Aorta (tissue), 5 donors: ENCODE measurements at regions not wholly inside any gene's neighbourhood (a gene's known extent, or its start where the extent isn't known, plus 50 kb on each side); places are given as distances from the start of the nearest gene placed in this dataset.

Experiments used
- ATAC-seq: fragments of 200-7000 bp; cut with Tn5 transposase; one replicate; pipeline ENCODE4 v1.9.1; 2022; ENCODE audit warnings: moderate library complexity; ENCODE audit not compliant: low FRiP score
- DNase-seq, 2 donors: peaks; one replicate each; pipeline ENCODE4 v3.0.0-alpha.2; 2020
- H3K27ac ChIP-seq, 2 donors: one replicate each; pipeline ENCODE4 v1.5.1; 2013; ENCODE audit warnings: low read length in 2 of 2, mild to moderate bottlenecking in 2 of 2, moderate library complexity in 2 of 2, control low read depth in 1 of 2, inconsistent platforms in 1 of 2, low read depth in 1 of 2
- H3K27me3 ChIP-seq, 2 donors: one replicate each; pipeline ENCODE4 v1.6.1; 2013; ENCODE audit warnings: control low read depth in 1 of 2, low read length in 1 of 2, mild to moderate bottlenecking in 1 of 2, moderate library complexity in 1 of 2; ENCODE audit not compliant: insufficient read depth in 2 of 2, control insufficient read depth in 1 of 2
- H3K36me3 ChIP-seq, 2 donors: one replicate each; pipeline ENCODE4 v1.6.1; 2013; ENCODE audit warnings: control low read depth in 1 of 2, low read length in 1 of 2, mild to moderate bottlenecking in 1 of 2; ENCODE audit not compliant: insufficient read depth in 2 of 2, control insufficient read depth in 1 of 2
- H3K4me1 ChIP-seq, 2 donors: one replicate each; pipeline ENCODE4 v1.6.1; 2013; ENCODE audit warnings: low read length in 2 of 2, control low read depth in 1 of 2, mild to moderate bottlenecking in 1 of 2, moderate library complexity in 1 of 2; ENCODE audit not compliant: insufficient read depth in 2 of 2, control insufficient read depth in 1 of 2
- H3K4me3 ChIP-seq, 2 donors: one replicate each; pipeline ENCODE4 v1.5.1; 2013; ENCODE audit warnings: low read length in 2 of 2, control low read depth in 1 of 2, mild to moderate bottlenecking in 1 of 2
- H3K9me3 ChIP-seq: one replicate; pipeline ENCODE4 v1.6.1; 2013; ENCODE audit warnings: mild to moderate bottlenecking, low read length; ENCODE audit not compliant: control insufficient read depth
- WGBS, 2 donors: extraction: QIAGEN DNeasy Blood & Tissue Kit; methylation state at CpG; one replicate each; pipeline ENCODE4 v1.1.7; 2013; 5-methylcytosine and 5-hydroxymethylcytosine counted together
- intact Hi-C, 2 donors: fragments of 100-400 bp; cut with DNase I; formaldehyde crosslinking; loops; one replicate each; pipeline versions ENCODE4 v1.14.2 to v1.15.0; 2022
- donor health status: healthy with polysubstance abuse.
- donor health status: Bipolar disorder and iron deficiency.
- donor health status: DM: no; HTN: no; CAD: no.
- donor health status: DM: no; HTN: no; CAD: no.
- donor health status: DM: yes; HTN: yes; CAD: no.

GRCh38 chr5:28216939-28217360, 1178.6 kb upstream of the CDH9 start:
- ATAC-seq: no peak
- Histone ChIP-seq H3K36me3 (no peaks in the 10 kb centered on the region), H3K4me1 (no peaks in the 10 kb centered on the region), H3K27ac (no peak overlapping the region), H3K27me3 (no peaks in the 10 kb centered on the region), H3K9me3 (no peaks in the 10 kb centered on the region), H3K4me3 (no peak overlapping the region)
- 83 to 85% methylated on average over 2 of the region's 2 CpGs for WGBS, 2 donors
- DNase-seq: no peak
- intact Hi-C loops: no loop called here

- intact Hi-C loops: no loop called here
- H3K4me3 ChIP-seq: no peak overlapping the region
- ATAC-seq: no peak
Measured at GRCh38 chr5:28215091-28215490, 1176.7 kb upstream of the CDH9 start.

GRCh38 chr5:28214292-28214691, 1175.9 kb upstream of the CDH9 start:
- intact Hi-C loops: no loop called here
- Histone ChIP-seq H3K36me3 (no peaks in the 10 kb centered on the region), H3K4me1 (no peaks in the 10 kb centered on the region), H3K9me3 (no peaks in the 10 kb centered on the region), H3K4me3 (no peak overlapping the region), H3K27me3 (no peaks in the 10 kb centered on the region), H3K27ac (no peak overlapping the region)
- DNase-seq (no peak), ATAC-seq (no peak)
- 82 to 91% methylated on average over 3 of the region's 3 CpGs for WGBS, 2 donors

More at GRCh38 chr5:28215091-28215490, 1176.7 kb upstream of the CDH9 start:
- no peaks in the 10 kb centered on the region for H3K27me3 ChIP-seq
- no peaks in the 10 kb centered on the region for H3K4me1 ChIP-seq
- no peaks in the 10 kb centered on the region for H3K36me3 ChIP-seq
- no peak for DNase-seq
- H3K9me3 ChIP-seq: no peaks in the 10 kb centered on the region
- H3K27ac ChIP-seq: no peak overlapping the region

GRCh38 chr5:28208356-28208755, 1170.0 kb upstream of the CDH9 start:
- ATAC-seq: no peak
- DNase-seq: no peak
- peaks cover 1% of the 10 kb centered on the region for H3K9me3 ChIP-seq
- intact Hi-C loops: no loop called here
- WGBS, 2 donors: 88 to 91% methylated on average over 1 of the region's 1 CpG
- H3K4me3 ChIP-seq: no peak overlapping the region
- H3K27me3 ChIP-seq: no peaks in the 10 kb centered on the region
- H3K36me3 ChIP-seq: no peaks in the 10 kb centered on the region
- no peaks in the 10 kb centered on the region for H3K4me1 ChIP-seq
- H3K27ac ChIP-seq: no peak overlapping the region

GRCh38 chr5:28190011-28190410, 1151.6 kb upstream of the CDH9 start:
- no peaks in the 10 kb centered on the region for H3K36me3 ChIP-seq
- intact Hi-C loops: no loop called here
- no peak for ATAC-seq
- H3K4me1 ChIP-seq: no peaks in the 10 kb centered on the region
- H3K4me3 ChIP-seq: no peak overlapping the region
- no peak for DNase-seq
- no peak overlapping the region for H3K27ac ChIP-seq
- WGBS, 2 donors: 35 to 43% methylated on average over 2 of the region's 2 CpGs
- no peaks in the 10 kb centered on the region for H3K9me3 ChIP-seq
- H3K27me3 ChIP-seq: no peaks in the 10 kb centered on the region

GRCh38 chr5:28174691-28175090, 1136.3 kb upstream of the CDH9 start:
- no peak for ATAC-seq
- intact Hi-C loops: no loop called here
- H3K4me3 ChIP-seq: no peak overlapping the region
- H3K9me3 ChIP-seq: peaks cover 2% of the 10 kb centered on the region
- no peak overlapping the region for H3K27ac ChIP-seq
- no peaks in the 10 kb centered on the region for H3K27me3 ChIP-seq
- no peaks in the 10 kb centered on the region for H3K36me3 ChIP-seq
- H3K4me1 ChIP-seq: no peaks in the 10 kb centered on the region
- DNase-seq: no peak

- H3K4me1 ChIP-seq: no peaks in the 10 kb centered on the region
- H3K9me3 ChIP-seq: no peaks in the 10 kb centered on the region
- ATAC-seq (no peak), DNase-seq (no peak)
- no peaks in the 10 kb centered on the region for H3K27me3 ChIP-seq
- no peaks in the 10 kb centered on the region for H3K36me3 ChIP-seq
- WGBS, 2 donors: 43 to 51% methylated on average over 5 of the region's 5 CpGs
- no peak overlapping the region for H3K4me3 ChIP-seq
- intact Hi-C loops: no loop called here
- H3K27ac ChIP-seq: no peak overlapping the region
Measured at GRCh38 chr5:28165096-28165495, 1126.7 kb upstream of the CDH9 start.

- no peaks in the 10 kb centered on the region for H3K9me3 ChIP-seq
- ATAC-seq: no peak
- intact Hi-C loops: no loop called here
Measured at GRCh38 chr5:28164568-28164967, 1126.2 kb upstream of the CDH9 start.

GRCh38 chr5:28156981-28157380, 1118.6 kb upstream of the CDH9 start:
- Histone ChIP-seq H3K4me3 (no peak overlapping the region), H3K27ac (no peak overlapping the region), H3K9me3 (no peaks in the 10 kb centered on the region), H3K36me3 (no peaks in the 10 kb centered on the region), H3K4me1 (no peaks in the 10 kb centered on the region), H3K27me3 (no peaks in the 10 kb centered on the region)
- ATAC-seq: no peak
- WGBS, 2 donors: 77% methylated on average over 6 of the region's 6 CpGs
- no peak for DNase-seq
- intact Hi-C loops: no loop called here

More at GRCh38 chr5:28164568-28164967, 1126.2 kb upstream of the CDH9 start:
- no peak overlapping the region for H3K4me3 ChIP-seq
- H3K36me3 ChIP-seq: no peaks in the 10 kb centered on the region
- WGBS, 2 donors: 69 to 71% methylated on average over 2 of the region's 2 CpGs
- DNase-seq: no peak
- no peak overlapping the region for H3K27ac ChIP-seq
- H3K4me1 ChIP-seq: no peaks in the 10 kb centered on the region
- H3K27me3 ChIP-seq: no peaks in the 10 kb centered on the region
